Liver (tissue), 8 donors: ENCODE measurements at regions not wholly inside any gene's neighbourhood (a gene's known extent, or its start where the extent isn't known, plus 50 kb on each side); places are given as distances from the start of the nearest gene placed in this dataset.
A peak's percentile ranks its signal among the peaks of the same experiment; 100 is the strongest.

Experiments
- DNase-seq: peaks from one replicate; pipeline ENCODE4 v3.0.0-alpha.2; 2017; ENCODE audit warnings: low spot score
- H3K27ac ChIP-seq, 2 donors: one replicate each; pipeline ENCODE4 v1.7.0; 2013; ENCODE audit warnings: inconsistent platforms in 2 of 2, low read length in 2 of 2, control low read depth in 1 of 2, low read depth in 1 of 2, mild to moderate bottlenecking in 1 of 2
- H3K27me3 ChIP-seq, 4 donors: one replicate each; pipeline versions ENCODE4 v1.6.1 to v1.7.0; 2013; ENCODE audit warnings: low read length in 3 of 4, inconsistent platforms in 1 of 4, mild to moderate bottlenecking in 1 of 4, moderate library complexity in 1 of 4; ENCODE audit not compliant: control insufficient read depth in 4 of 4, insufficient read depth in 4 of 4
- H3K36me3 ChIP-seq, 4 donors: one replicate each; pipeline versions ENCODE4 v1.6.1 to v1.7.0; 2013; ENCODE audit warnings: low read length in 3 of 4, mild to moderate bottlenecking in 3 of 4, low read depth in 1 of 4, moderate library complexity in 1 of 4; ENCODE audit not compliant: control insufficient read depth in 4 of 4, insufficient read depth in 3 of 4
- H3K4me1 ChIP-seq, 4 donors: one replicate each; pipeline versions ENCODE4 v1.6.1 to v1.7.0; 2013; ENCODE audit warnings: low read length in 3 of 4, mild to moderate bottlenecking in 3 of 4, moderate library complexity in 1 of 4; ENCODE audit not compliant: control insufficient read depth in 4 of 4, insufficient read depth in 4 of 4
- H3K4me3 ChIP-seq, 3 donors: one replicate each; pipeline versions ENCODE4 v1.6.1 to v1.7.0; 2013; ENCODE audit warnings: low read length in 3 of 3, control low read depth in 1 of 3, low read depth in 1 of 3, mild to moderate bottlenecking in 1 of 3
- H3K9ac ChIP-seq, 2 donors: one replicate each; pipeline ENCODE4 v1.7.0; 2013; ENCODE audit warnings: low read length in 2 of 2, mild to moderate bottlenecking in 2 of 2, moderate library complexity in 2 of 2, control low read depth in 1 of 2, low read depth in 1 of 2
- H3K9me3 ChIP-seq, 4 donors: one replicate each; pipeline versions ENCODE4 v1.6.1 to v1.7.0; 2013; ENCODE audit warnings: low read length in 3 of 4; ENCODE audit not compliant: control insufficient read depth in 4 of 4
- EGR1 ChIP-seq, 2 donors: IDR thresholded peaks; 2 replicates each; pipeline ENCODE4 v1.6.1; 2016 to 2018; ENCODE audit warnings: antibody characterized with exemption in 2 of 2, low read depth in 2 of 2
- FOXA2 ChIP-seq: IDR thresholded peaks from 2 replicates; pipeline ENCODE4 v1.6.1; 2016; ENCODE audit warnings: antibody characterized with exemption
- HNF4A ChIP-seq, 2 donors: conservative IDR thresholded peaks; 2 replicates each; pipeline ENCODE4 v1.6.1; 2016; ENCODE audit warnings: antibody characterized with exemption in 2 of 2, mild to moderate bottlenecking in 2 of 2
- HNF4G ChIP-seq: IDR thresholded peaks from 2 replicates; pipeline ENCODE4 v1.6.1; 2016; ENCODE audit warnings: antibody characterized with exemption
- JUND ChIP-seq, 2 donors: IDR thresholded peaks; 2 replicates each; pipeline ENCODE4 v1.6.1; 2016; ENCODE audit warnings: antibody characterized with exemption in 2 of 2
- NR2F2 ChIP-seq: IDR thresholded peaks from 2 replicates; pipeline ENCODE4 v1.6.1; 2016; ENCODE audit warnings: antibody characterized with exemption
- RAD21 ChIP-seq, 2 donors: IDR thresholded peaks; 2 replicates each; pipeline ENCODE4 v1.6.1; 2016; ENCODE audit warnings: antibody characterized with exemption in 2 of 2, mild to moderate bottlenecking in 2 of 2
- RXRA ChIP-seq, 2 donors: IDR thresholded peaks; 2 replicates each; pipeline ENCODE4 v1.6.1; 2017 to 2018; ENCODE audit warnings: antibody characterized with exemption in 2 of 2, mild to moderate bottlenecking in 1 of 2
- SP1 ChIP-seq: IDR thresholded peaks from 2 replicates; pipeline ENCODE4 v1.6.1; 2018; ENCODE audit warnings: antibody characterized with exemption, mild to moderate bottlenecking
- TAF1 ChIP-seq: conservative IDR thresholded peaks from 2 replicates; pipeline ENCODE4 v1.6.1; 2016; ENCODE audit warnings: antibody characterized with exemption, mild to moderate bottlenecking
- YY1 ChIP-seq: IDR thresholded peaks from 2 replicates; pipeline ENCODE4 v1.6.1; 2016; ENCODE audit warnings: antibody characterized with exemption, mild to moderate bottlenecking
- WGBS: extraction: QIAGEN DNeasy Blood & Tissue Kit; methylation state at CpG from one replicate; pipeline ENCODE4 v1.1.7; 2013; 5-methylcytosine and 5-hydroxymethylcytosine counted together
- TF ChIP-seq, protein P1 (sequence below): IDR thresholded peaks from 2 replicates; pipeline ENCODE4 v1.6.1; 2016; ENCODE audit warnings: antibody characterized with exemption
- TF ChIP-seq, protein P2 (sequence below): fragments of 150-350 bp; IDR thresholded peaks from 2 replicates; pipeline ENCODE4 v1.5.1; 2017; ENCODE audit warnings: improper control_type of control experiment, low read depth, low read length; ENCODE audit not compliant: missing input control
- TF ChIP-seq, protein P3 (sequence below): IDR thresholded peaks from 2 replicates; pipeline ENCODE4 v1.6.1; 2016; ENCODE audit warnings: antibody characterized with exemption
- TF ChIP-seq, protein P4 (sequence below): IDR thresholded peaks from 2 replicates; pipeline ENCODE4 v1.6.1; 2016; ENCODE audit warnings: antibody characterized with exemption, mild to moderate bottlenecking
- TF ChIP-seq, protein P5 (sequence below): IDR thresholded peaks from 2 replicates; pipeline ENCODE4 v1.6.1; 2016; ENCODE audit warnings: antibody characterized with exemption
- donor health status: healthy.
- donor health status: healthy.
- donor health status: healthy.
- donor health status: healthy.
- donor health status: healthy.

DNA sequence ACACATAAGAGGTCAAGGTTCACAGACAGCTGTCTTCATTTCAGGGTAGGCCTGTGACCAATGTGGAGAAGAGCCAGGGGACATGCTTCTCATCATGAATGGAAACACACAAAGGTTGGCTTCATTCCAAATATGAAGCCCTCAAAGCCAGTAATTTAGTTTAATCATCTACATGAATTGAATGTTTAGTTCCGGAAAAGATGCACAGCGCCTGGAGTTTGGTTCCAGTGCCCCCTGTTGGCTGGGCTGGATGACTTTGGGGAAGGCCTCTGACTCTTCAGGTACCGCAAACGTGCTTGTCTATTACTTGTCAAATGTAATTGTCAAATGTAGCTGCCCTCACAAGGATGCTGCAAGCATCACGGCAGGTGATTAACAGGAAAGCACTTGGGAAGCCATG, 130.7 kb downstream of the ADRA2A start:
- Histone ChIP-seq H3K9ac (no peak overlapping the region), H3K27me3 (peaks cover 0 to 4% (median 1%) of the 10 kb centered on the region in 4 donors), H3K27ac (no peak overlapping the region), H3K4me3 (no peak overlapping the region), H3K36me3 (no peaks in the 10 kb centered on the region), H3K9me3 (no peaks in the 10 kb centered on the region), H3K4me1 (no peaks in the 10 kb centered on the region)
- WGBS, result 64% methylated on average over 5 of the region's 5 CpGs
- DNase-seq, result no peak
- peak; percentile 58 to 71 for TF ChIP-seq RAD21 (IDR thresholded peaks at IDR 0.05)
- TF ChIP-seq, protein P1, sequence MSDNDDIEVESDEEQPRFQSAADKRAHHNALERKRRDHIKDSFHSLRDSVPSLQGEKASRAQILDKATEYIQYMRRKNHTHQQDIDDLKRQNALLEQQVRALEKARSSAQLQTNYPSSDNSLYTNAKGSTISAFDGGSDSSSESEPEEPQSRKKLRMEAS, result no peak
- TF ChIP-seq, protein P2, sequence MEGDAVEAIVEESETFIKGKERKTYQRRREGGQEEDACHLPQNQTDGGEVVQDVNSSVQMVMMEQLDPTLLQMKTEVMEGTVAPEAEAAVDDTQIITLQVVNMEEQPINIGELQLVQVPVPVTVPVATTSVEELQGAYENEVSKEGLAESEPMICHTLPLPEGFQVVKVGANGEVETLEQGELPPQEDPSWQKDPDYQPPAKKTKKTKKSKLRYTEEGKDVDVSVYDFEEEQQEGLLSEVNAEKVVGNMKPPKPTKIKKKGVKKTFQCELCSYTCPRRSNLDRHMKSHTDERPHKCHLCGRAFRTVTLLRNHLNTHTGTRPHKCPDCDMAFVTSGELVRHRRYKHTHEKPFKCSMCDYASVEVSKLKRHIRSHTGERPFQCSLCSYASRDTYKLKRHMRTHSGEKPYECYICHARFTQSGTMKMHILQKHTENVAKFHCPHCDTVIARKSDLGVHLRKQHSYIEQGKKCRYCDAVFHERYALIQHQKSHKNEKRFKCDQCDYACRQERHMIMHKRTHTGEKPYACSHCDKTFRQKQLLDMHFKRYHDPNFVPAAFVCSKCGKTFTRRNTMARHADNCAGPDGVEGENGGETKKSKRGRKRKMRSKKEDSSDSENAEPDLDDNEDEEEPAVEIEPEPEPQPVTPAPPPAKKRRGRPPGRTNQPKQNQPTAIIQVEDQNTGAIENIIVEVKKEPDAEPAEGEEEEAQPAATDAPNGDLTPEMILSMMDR, result peak; percentile 23

DNA sequence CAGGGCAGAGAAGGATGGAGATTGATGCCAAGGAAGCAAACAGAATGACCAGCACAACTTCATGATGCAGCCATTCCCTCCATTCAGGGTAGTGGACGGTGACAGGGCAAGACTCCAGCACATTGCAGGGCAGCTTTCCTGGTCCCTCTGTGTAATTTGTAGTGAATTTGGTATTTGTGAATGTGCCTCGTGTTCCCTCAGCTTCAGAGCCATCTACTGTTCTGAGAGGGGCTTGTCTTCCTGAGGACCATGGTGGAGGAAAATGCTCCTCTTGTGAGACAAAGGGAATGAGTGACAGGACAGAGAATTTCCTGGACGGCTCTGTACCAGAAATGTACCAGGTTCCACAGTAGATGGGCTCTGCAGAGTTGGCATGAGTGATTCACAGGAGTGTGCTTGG, 132.1 kb downstream of the ADRA2A start:
- H3K4me3 ChIP-seq, result no peak overlapping the region
- no peaks in the 10 kb centered on the region for H3K4me1 ChIP-seq
- no peak for DNase-seq
- H3K36me3 ChIP-seq, result no peaks in the 10 kb centered on the region
- no peaks in the 10 kb centered on the region for H3K9me3 ChIP-seq
- no peak overlapping the region for H3K27ac ChIP-seq
- WGBS, result 64% methylated on average over 3 of the region's 3 CpGs
- TF ChIP-seq, protein P3, sequence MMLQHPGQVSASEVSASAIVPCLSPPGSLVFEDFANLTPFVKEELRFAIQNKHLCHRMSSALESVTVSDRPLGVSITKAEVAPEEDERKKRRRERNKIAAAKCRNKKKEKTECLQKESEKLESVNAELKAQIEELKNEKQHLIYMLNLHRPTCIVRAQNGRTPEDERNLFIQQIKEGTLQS, result no peak
- TF ChIP-seq JUND (IDR thresholded peaks at IDR 0.05) (no peak), HNF4G (no peak), NR2F2 (no peak), HNF4A (conservative IDR thresholded peaks at IDR 0.05) (no peak), EGR1 (IDR thresholded peaks at IDR 0.05; ENCODE audit: low read depth in 2 of 2) (no peak)
- TF ChIP-seq, protein P4, sequence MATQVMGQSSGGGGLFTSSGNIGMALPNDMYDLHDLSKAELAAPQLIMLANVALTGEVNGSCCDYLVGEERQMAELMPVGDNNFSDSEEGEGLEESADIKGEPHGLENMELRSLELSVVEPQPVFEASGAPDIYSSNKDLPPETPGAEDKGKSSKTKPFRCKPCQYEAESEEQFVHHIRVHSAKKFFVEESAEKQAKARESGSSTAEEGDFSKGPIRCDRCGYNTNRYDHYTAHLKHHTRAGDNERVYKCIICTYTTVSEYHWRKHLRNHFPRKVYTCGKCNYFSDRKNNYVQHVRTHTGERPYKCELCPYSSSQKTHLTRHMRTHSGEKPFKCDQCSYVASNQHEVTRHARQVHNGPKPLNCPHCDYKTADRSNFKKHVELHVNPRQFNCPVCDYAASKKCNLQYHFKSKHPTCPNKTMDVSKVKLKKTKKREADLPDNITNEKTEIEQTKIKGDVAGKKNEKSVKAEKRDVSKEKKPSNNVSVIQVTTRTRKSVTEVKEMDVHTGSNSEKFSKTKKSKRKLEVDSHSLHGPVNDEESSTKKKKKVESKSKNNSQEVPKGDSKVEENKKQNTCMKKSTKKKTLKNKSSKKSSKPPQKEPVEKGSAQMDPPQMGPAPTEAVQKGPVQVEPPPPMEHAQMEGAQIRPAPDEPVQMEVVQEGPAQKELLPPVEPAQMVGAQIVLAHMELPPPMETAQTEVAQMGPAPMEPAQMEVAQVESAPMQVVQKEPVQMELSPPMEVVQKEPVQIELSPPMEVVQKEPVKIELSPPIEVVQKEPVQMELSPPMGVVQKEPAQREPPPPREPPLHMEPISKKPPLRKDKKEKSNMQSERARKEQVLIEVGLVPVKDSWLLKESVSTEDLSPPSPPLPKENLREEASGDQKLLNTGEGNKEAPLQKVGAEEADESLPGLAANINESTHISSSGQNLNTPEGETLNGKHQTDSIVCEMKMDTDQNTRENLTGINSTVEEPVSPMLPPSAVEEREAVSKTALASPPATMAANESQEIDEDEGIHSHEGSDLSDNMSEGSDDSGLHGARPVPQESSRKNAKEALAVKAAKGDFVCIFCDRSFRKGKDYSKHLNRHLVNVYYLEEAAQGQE, result no peak
- peaks cover 0 to 4% (median 1%) of the 10 kb centered on the region in 4 donors for H3K27me3 ChIP-seq
- no peak overlapping the region for H3K9ac ChIP-seq

DNA sequence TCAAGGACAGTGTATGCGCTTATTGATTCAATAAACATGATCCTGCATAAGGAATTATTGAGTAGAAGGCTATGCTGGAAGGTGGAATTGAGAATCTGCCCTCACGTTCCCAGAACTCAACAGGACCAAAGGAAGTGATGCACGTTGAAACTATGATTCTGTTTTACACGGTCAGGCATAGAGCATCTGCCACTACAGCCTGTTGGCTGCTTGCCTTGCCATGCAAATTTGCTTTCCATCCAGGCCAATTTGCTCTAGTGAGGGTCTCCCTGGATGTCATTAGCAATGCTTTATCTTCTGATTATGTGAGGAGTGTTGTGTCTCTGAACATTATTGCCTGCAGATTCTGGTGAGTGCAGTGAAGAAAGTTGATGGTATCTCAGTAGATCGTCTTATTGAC, 132.9 kb downstream of the ADRA2A start:
- Histone ChIP-seq H3K9me3 (no peaks in the 10 kb centered on the region), H3K4me1 (no peaks in the 10 kb centered on the region), H3K27ac (no peak overlapping the region)
- no peak for TF ChIP-seq YY1
- TF ChIP-seq TAF1, result no peak
- TF ChIP-seq, protein P4, result no peak
- TF ChIP-seq RAD21 (IDR thresholded peaks at IDR 0.05), result no peak
- TF ChIP-seq FOXA2, result no peak
- no peak for TF ChIP-seq SP1
- no peak for TF ChIP-seq RXRA (IDR thresholded peaks at IDR 0.05)
- TF ChIP-seq, protein P5, sequence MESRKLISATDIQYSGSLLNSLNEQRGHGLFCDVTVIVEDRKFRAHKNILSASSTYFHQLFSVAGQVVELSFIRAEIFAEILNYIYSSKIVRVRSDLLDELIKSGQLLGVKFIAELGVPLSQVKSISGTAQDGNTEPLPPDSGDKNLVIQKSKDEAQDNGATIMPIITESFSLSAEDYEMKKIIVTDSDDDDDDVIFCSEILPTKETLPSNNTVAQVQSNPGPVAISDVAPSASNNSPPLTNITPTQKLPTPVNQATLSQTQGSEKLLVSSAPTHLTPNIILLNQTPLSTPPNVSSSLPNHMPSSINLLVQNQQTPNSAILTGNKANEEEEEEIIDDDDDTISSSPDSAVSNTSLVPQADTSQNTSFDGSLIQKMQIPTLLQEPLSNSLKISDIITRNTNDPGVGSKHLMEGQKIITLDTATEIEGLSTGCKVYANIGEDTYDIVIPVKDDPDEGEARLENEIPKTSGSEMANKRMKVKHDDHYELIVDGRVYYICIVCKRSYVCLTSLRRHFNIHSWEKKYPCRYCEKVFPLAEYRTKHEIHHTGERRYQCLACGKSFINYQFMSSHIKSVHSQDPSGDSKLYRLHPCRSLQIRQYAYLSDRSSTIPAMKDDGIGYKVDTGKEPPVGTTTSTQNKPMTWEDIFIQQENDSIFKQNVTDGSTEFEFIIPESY, result no peak

More for the DNA sequence above, 132.9 kb downstream of the ADRA2A start:
- no peaks in the 10 kb centered on the region for H3K36me3 ChIP-seq
- H3K27me3 ChIP-seq, result peaks cover 0 to 4% (median 1%) of the 10 kb centered on the region in 4 donors
- no peak overlapping the region for H3K9ac ChIP-seq
- WGBS, result 73% methylated on average over 5 of the region's 5 CpGs
- no peak overlapping the region for H3K4me3 ChIP-seq
- no peak for DNase-seq
